Stimulated activated CD4-positive, alpha-beta T cell treated with anti-CD3 and anti-CD28 coated beads, Interleukin-4, amount 100 ng/mL, for 1 hour (primary cell): ENCODE measurements at regions not wholly inside any gene's neighbourhood (a gene's known extent, or its start where the extent isn't known, plus 50 kb on each side); places are given as distances from the start of the nearest gene placed in this dataset.

Experiments used
- DNase-seq: peaks from one replicate; pipeline ENCODE4 v3.0.0-alpha.2; 2020

DNA sequence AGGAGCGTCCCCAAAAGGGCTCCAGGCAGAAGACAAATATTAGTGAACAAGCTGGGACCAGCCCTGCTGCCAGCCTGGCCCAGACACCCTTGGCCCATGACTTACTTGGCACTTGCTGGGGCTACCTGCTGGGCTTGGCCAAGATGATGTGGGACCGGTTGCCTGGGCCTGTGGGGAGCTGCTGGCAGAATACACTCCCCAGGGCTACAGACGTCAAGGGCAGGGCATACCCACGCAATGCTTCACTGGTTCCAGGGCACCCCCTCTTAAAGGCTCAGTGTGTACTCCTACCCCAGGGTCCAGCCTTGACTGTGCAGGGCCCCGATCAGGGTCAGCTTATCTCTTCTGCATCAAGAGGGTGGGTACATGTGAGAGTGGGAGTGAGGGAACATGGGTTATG is 106.5 kb upstream of the SLC2A1 start:
- DNase-seq, result no peak

DNA sequence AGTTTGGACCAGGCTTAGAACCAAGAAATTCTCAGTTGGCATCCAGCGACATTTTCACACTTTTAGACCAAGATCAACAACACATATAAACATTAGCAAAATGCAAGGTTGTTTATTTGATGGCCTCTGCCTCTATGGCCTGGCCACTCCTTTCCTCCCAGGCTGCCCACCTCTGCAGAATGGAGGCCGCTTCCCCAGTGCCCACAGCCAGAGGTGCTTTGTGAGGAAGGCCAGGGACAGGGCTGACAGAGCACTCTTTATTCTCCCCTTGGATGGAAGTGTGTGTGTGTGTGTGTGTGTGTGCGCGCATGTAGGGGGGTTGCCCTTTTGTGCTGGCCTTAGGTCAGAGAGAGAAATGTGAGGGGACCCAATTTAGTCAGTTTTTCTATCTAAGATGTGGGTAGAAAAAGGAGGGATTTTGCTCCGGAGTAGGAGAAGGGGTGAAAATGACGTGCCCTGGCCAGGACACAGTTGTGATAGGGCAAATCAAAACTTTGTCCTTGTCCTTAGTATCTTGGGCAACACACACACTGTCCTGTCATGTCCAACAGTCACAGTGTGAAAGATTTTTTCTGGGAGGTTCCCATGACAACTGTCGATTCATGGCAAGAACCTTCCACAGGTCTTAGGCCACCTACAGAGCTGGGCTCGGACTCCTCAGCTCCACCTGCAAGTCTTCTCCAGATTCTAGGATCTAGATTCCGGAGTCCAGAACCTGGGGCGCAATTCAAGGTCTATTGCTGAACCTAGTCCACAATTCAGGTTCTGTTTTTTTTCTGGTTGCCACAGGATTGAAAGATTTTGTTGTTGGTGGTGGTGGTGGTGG is 104.9 kb upstream of the SLC2A1 start:
- no peak for DNase-seq

DNA sequence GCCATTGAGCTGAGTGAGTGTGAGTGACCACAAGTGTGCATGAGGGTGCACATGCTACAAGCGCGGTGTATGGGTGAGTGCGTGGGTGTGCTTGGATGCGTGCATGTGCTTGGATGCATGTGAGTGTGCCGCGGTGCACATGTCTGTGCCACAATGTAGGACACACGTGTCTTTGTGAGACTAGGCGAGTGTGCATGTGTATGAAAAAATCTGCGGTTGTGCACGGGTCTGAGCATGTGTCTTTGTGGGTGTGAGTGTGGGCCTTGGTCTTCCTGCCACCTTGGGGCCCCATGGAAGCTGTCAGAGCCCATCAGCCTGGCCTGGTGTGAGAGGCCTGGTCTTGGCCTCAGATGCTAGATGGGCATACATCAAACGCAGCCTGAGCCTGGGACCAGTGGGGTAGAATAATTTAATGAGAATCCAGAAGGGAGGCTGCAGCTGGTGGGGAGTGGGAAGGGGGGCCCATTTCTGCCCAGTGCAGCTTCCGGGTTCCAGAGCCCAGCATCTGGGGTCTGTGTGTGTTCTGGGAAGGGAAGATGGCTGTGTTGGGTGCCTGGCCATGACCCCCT is 103.9 kb upstream of the SLC2A1 start:
- no peak for DNase-seq

GRCh38 chr1:43061757-43062156 is 103.1 kb upstream of the SLC2A1 start:
- DNase-seq, result no peak

GRCh38 chr1:43059640-43060574 is 101.2 kb upstream of the SLC2A1 start:
- no peak for DNase-seq

DNA sequence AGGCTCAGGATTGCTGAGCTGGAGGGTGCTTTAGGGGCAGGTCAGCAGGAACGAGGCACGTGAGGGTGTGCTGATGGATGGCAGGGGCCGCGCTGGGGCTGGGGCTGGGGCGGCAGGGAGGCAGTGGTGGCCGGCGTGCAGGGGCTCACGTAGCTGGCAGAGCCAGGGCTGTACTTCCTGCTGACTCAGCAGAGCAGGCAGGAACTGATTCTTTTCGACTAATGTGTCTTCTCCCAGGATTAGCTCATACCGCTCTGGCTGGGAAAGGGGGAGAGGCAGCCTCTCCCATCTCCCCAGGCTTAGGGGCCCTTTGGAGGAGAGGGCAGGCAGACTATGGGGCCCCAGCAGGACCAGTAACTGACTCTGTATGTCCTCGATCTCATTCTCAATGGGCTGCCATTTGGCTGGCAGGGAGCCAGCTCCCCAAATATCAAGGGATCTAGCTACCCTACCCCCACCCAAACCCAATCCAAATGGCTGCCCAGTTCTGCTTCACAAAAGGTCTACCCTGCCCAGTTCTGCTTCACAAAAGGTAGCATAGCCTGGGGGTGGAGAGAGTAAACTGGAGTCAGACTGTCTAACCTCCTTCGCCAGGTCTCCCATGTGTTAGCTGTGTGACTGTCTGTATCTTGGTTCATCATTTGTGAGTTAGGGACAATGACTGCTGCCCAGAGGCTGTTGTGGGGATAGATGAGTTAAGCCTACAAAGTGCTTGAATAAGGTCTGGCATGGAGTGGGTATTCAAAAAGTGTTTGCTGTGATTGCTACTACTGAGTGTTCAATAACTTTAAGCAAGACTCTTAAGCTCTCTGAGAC is 100.1 kb upstream of the SLC2A1 start:
- DNase-seq, result no peak

GRCh38 chr1:43058056-43058455 is 99.4 kb upstream of the SLC2A1 start:
- no peak for DNase-seq

GRCh38 chr1:43057567-43057966 is 98.9 kb upstream of the SLC2A1 start:
- no peak for DNase-seq

DNA sequence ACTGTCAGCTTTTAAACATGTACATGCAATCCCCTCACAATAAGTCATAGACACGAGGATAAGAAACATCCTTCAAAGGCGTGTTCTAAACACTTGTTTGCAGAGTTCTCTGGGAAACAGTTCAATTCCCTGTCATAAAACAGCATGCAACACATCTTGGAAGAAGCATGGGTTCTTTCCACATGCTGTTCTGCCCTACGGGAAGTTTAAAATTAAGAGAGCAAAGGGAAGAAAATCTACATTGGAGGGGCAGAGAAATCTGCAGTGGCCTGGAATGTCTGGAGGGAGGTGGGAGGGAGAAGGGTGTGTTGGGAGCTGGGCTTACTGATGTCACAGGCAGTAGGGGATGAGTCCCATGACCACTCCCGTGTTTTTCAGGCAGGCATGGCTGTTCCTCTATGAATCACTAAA is 98.3 kb upstream of the SLC2A1 start:
- DNase-seq, result no peak

DNA sequence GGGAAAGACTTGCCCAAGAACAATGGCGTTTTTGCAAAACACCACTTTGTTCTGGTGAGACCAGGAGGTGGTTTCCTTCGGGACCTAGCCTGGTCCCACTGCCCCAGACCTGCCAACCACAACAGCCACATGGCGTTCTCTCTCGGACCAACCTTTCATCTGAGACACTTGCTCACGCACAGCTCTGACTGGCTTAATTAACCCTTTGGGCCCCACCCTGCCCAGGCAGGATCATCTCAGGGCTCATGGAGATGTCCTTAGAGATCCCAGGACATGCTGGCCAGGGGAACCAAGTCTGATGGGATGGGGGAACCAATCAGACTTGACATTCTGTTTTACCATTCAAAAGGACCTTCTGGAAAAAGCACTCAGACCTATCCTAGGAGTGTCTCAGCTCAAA is 97.8 kb upstream of the SLC2A1 start:
- no peak for DNase-seq

GRCh38 chr1:43054961-43055360 is 96.3 kb upstream of the SLC2A1 start:
- no peak for DNase-seq

GRCh38 chr1:43052786-43053439 is 94.2 kb upstream of the SLC2A1 start:
- DNase-seq, result no peak

DNA sequence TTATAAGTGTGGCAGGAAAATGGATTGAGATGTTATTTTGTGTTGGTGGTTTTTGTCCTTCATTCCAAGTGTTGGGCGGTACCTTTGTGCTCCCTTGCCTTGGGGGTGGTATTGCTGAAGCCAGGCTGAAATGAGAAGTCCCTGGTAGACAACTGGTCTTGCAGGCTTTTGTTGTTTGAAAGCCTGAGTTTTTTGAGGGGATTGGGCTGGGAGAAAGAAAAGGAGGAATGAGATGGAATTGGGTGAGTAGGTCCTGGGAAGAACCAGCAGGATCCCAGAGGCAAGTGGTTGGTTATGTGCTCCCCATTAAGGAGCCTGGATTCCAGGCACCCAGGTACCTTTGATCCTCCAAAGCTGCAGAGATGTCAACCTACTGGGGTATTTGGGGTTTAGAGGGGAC is 93.7 kb upstream of the SLC2A1 start:
- no peak for DNase-seq

- no peak for DNase-seq
Measured at GRCh38 chr1:43049481-43049880, 90.8 kb upstream of the SLC2A1 start.

DNA sequence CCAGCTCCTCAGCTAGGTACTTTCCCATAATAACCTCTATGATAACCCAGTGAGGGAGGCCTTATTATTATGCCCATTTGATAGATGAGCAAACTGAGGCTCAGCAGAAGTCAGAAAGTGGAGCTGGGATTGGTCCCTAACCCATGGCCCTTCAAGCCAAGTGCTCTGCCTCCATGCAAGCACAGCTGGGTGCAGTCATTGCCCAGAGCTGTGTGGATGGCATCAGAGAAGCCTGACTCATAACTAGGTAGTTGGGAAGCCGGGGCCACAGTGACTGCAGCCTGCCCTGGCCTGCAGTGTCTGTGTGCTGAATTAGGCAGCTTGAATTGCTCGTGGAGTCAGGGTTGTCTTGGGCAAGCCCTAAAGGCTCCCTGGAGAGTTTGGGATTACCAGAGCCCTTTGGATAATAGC is 89.9 kb upstream of the SLC2A1 start:
- no peak for DNase-seq

GRCh38 chr1:43047135-43047534 is 88.5 kb upstream of the SLC2A1 start:
- DNase-seq, result no peak

GRCh38 chr1:43044572-43045361 is 86.1 kb upstream of the SLC2A1 start:
- no peak for DNase-seq

GRCh38 chr1:43043695-43044094 is 85.0 kb upstream of the SLC2A1 start:
- no peak for DNase-seq

GRCh38 chr1:43042773-43043457 is 84.2 kb upstream of the SLC2A1 start:
- no peak for DNase-seq

- no peak for DNase-seq
Measured at GRCh38 chr1:43042127-43042526, 83.5 kb upstream of the SLC2A1 start.

DNA sequence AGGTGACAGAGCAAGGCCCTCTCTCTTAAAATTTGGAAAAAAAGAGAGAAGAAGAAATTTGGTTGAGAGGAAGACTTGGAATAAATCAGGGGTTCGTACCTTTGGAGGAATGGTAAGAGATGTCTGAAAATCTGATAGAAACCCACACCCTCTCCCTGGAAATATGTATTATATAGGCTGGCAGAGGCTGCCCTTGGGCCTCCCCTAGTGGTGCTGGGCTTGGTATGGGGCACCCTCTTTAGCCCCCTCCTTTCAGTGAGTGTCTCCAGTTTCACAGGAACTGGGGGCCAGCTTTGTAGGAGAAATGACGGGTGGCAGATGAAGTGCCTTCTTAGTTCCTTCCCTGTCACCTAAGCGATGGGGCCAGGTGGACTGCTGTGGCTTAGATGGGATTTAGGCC is 82.9 kb upstream of the SLC2A1 start:
- DNase-seq, result no peak
